GM23248 (cell line): ENCODE measurements at regions not wholly inside any gene's neighbourhood (a gene's known extent, or its start where the extent isn't known, plus 50 kb on each side); places are given as distances from the start of the nearest gene placed in this dataset.
A peak's percentile ranks its signal among the peaks of the same experiment; 100 is the strongest.

Experiments
- DNase-seq: peaks from one replicate; pipeline ENCODE4 v3.0.0-alpha.2; 2015
- H2AFZ ChIP-seq: fragments of 200-600 bp; sonication (generic); 2 replicates; pipeline ENCODE4 v1.6.1; 2016; ENCODE audit warnings: antibody characterized with exemption
- H3F3A ChIP-seq: fragments of 200-600 bp; sonication (generic); 2 replicates; pipeline ENCODE4 v1.6.1; 2016; ENCODE audit warnings: mild to moderate bottlenecking, antibody characterized with exemption, mixed run types; ENCODE audit not compliant: insufficient read depth
- H3K27ac ChIP-seq: fragments of 200-600 bp; sonication (generic); 2 replicates; pipeline ENCODE4 v1.5.1; 2016; ENCODE audit warnings: mild to moderate bottlenecking
- H3K27me3 ChIP-seq: fragments of 200-600 bp; sonication (generic); replicated peaks from 2 replicates; pipeline ENCODE4 v1.6.1; 2016; ENCODE audit warnings: mild to moderate bottlenecking; ENCODE audit not compliant: insufficient read depth
- H3K36me3 ChIP-seq: fragments of 200-600 bp; sonication (generic); 2 replicates; pipeline ENCODE4 v1.6.1; 2016; ENCODE audit warnings: low read depth, mild to moderate bottlenecking
- H3K4me1 ChIP-seq: fragments of 200-600 bp; sonication (generic); 2 replicates; pipeline ENCODE4 v1.6.1; 2016; ENCODE audit warnings: mild to moderate bottlenecking; ENCODE audit not compliant: insufficient read depth
- H3K4me2 ChIP-seq: fragments of 200-600 bp; sonication (generic); one replicate; pipeline ENCODE4 v1.6.1; 2016; ENCODE audit warnings: mild to moderate bottlenecking; ENCODE audit not compliant: unreplicated experiment
- H3K4me3 ChIP-seq: fragments of 200-600 bp; sonication (generic); 2 replicates; pipeline ENCODE4 v1.5.1; 2016; ENCODE audit warnings: mild to moderate bottlenecking
- H3K79me2 ChIP-seq: fragments of 200-600 bp; sonication (generic); 2 replicates; pipeline ENCODE4 v1.6.1; 2016; ENCODE audit warnings: mild to moderate bottlenecking; ENCODE audit not compliant: insufficient read depth
- H3K9ac ChIP-seq: fragments of 200-600 bp; sonication (generic); 2 replicates; pipeline ENCODE4 v1.6.1; 2016; ENCODE audit warnings: mild to moderate bottlenecking
- H3K9me2 ChIP-seq: fragments of 200-600 bp; sonication (generic); 2 replicates; pipeline ENCODE4 v1.6.1; 2016; ENCODE audit warnings: mixed run types, mild to moderate bottlenecking, moderate library complexity; ENCODE audit not compliant: insufficient read depth
- H3K9me3 ChIP-seq: fragments of 200-600 bp; sonication (generic); one replicate; pipeline ENCODE4 v1.6.1; 2017; ENCODE audit warnings: low read depth
- H4K20me1 ChIP-seq: fragments of 200-600 bp; sonication (generic); 2 replicates; pipeline ENCODE4 v1.6.0; 2016; ENCODE audit not compliant: insufficient read depth
- EZH2 ChIP-seq: fragments of 200-600 bp; sonication (generic); IDR thresholded peaks from 2 replicates; pipeline ENCODE4 v1.6.1; 2018; ENCODE audit warnings: antibody characterized with exemption, mild to moderate bottlenecking; ENCODE audit not compliant: insufficient read depth, poor library complexity, severe bottlenecking
- EZH2phosphoT487 ChIP-seq: fragments of 200-600 bp; sonication (generic); IDR thresholded peaks from 2 replicates; pipeline ENCODE4 v1.6.1; 2018; ENCODE audit warnings: antibody characterized with exemption, moderate library complexity, mild to moderate bottlenecking, low read depth; ENCODE audit not compliant: insufficient read depth
- WGBS, 2 experiments: methylation state at CpG; one replicate each; pipeline ENCODE4 v1.1.6; 2015 to 2017; ENCODE audit warnings: low lambda C conversion rate in 2 of 2, low coverage in 1 of 2; ENCODE audit errors: missing lambda C conversion rate in 2 of 2; 5-methylcytosine and 5-hydroxymethylcytosine counted together
- in situ Hi-C: fragments of 300-500 bp; cut with MboI; formaldehyde crosslinking; loops from 2 replicates; pipeline ENCODE4 v1.15.0; 2020

- H3K9ac ChIP-seq, result no peak overlapping the region
- no peak overlapping the region for H3K4me2 ChIP-seq
- H3K79me2 ChIP-seq, result no peaks in the 10 kb centered on the region
- no peaks in the 10 kb centered on the region for H3F3A ChIP-seq
- no peaks in the 10 kb centered on the region for H3K9me3 ChIP-seq
- no peaks in the 10 kb centered on the region for H4K20me1 ChIP-seq
- no peak overlapping the region for H3K27ac ChIP-seq
- H2AFZ ChIP-seq, result no peak overlapping the region
- no peaks in the 10 kb centered on the region for H3K36me3 ChIP-seq
- no peaks in the 10 kb centered on the region for H3K9me2 ChIP-seq
- no peaks in the 10 kb centered on the region for H3K4me1 ChIP-seq
- in situ Hi-C loops, result no loop called here
- WGBS, 2 experiments, result 33% methylated on average over 8 of the region's 8 CpGs
- DNase-seq, result peak; percentile 20
- H3K4me3 ChIP-seq, result no peak overlapping the region
- H3K27me3 ChIP-seq, result no peaks in the 10 kb centered on the region
- no peak for TF ChIP-seq EZH2phosphoT487
Observed at GRCh38 chr13:22062478-22063205, 391.8 kb downstream of the FGF9 start.

DNA sequence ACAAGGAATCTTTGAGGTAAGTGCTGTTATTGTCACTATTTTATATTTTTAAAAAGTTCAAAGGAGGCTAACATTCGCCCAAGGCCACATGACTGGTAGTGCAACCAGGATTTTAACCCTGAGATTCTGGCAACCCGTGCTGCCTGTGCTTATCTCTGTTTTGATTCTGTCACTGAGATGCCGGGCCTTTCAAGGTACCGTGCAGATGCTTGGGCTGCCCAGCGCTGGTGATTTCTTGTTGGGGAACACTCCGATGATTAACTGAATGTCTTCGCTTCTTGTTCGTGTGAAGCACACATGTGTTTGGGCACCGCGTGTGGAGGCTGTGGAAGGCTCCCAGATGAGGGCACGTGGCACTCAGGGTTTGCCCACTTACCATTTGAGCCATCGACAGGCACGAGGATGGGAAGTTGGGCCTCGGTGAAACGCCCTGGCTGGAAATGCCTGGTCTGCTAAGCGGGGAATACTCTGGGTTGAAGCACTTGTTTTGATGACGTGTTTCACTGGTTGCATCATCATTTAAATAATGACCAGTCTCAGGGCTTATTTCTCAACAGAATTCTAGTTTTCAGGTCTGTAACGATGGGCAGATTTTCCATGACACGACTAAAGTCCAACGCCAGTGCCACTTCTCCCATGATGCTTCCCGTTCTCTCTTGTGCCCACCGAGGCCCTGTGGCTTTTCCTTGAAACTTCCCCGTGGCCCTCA is 392.7 kb downstream of the FGF9 start:
- H3K4me2 ChIP-seq, result no peak overlapping the region
- no peak overlapping the region for H3K27ac ChIP-seq
- no peak overlapping the region for H2AFZ ChIP-seq
- no peaks in the 10 kb centered on the region for H4K20me1 ChIP-seq
- in situ Hi-C loops, result no loop called here
- H3K4me3 ChIP-seq, result no peak overlapping the region
- no peaks in the 10 kb centered on the region for H3K9me3 ChIP-seq
- no peaks in the 10 kb centered on the region for H3K36me3 ChIP-seq
- H3K4me1 ChIP-seq, result no peaks in the 10 kb centered on the region
- H3K79me2 ChIP-seq, result no peaks in the 10 kb centered on the region
- no peaks in the 10 kb centered on the region for H3K27me3 ChIP-seq
- no peak for DNase-seq
- H3K9me2 ChIP-seq, result no peaks in the 10 kb centered on the region
- H3F3A ChIP-seq, result no peaks in the 10 kb centered on the region
- 69 to 74% methylated on average over 23 of the region's 23 CpGs for WGBS, 2 experiments
- no peak overlapping the region for H3K9ac ChIP-seq
- no peak for TF ChIP-seq EZH2
- TF ChIP-seq EZH2phosphoT487, result no peak

- 59 to 61% methylated on average over 13 of the region's 13 CpGs for WGBS, 2 experiments
- no peaks in the 10 kb centered on the region for H4K20me1 ChIP-seq
- no peaks in the 10 kb centered on the region for H3K36me3 ChIP-seq
- no peak overlapping the region for H3K4me2 ChIP-seq
- no peak overlapping the region for H3K9ac ChIP-seq
- H3K27me3 ChIP-seq, result no peaks in the 10 kb centered on the region
- no peaks in the 10 kb centered on the region for H3K9me2 ChIP-seq
- H3K9me3 ChIP-seq, result no peaks in the 10 kb centered on the region
- in situ Hi-C loops, result no loop called here
- H3K4me1 ChIP-seq, result no peaks in the 10 kb centered on the region
- no peak for TF ChIP-seq EZH2
- TF ChIP-seq EZH2phosphoT487, result no peak
- no peak overlapping the region for H2AFZ ChIP-seq
- H3K4me3 ChIP-seq, result no peak overlapping the region
- no peak overlapping the region for H3K27ac ChIP-seq
- H3K79me2 ChIP-seq, result no peaks in the 10 kb centered on the region
- DNase-seq, result no peak
- no peaks in the 10 kb centered on the region for H3F3A ChIP-seq
Observed at GRCh38 chr13:22064854-22065620, 394.2 kb downstream of the FGF9 start.

GRCh38 chr13:22073718-22074117 is 402.8 kb downstream of the FGF9 start:
- Histone ChIP-seq H3K9me3 (no peaks in the 10 kb centered on the region), H3K9ac (no peak overlapping the region), H3K4me3 (no peak overlapping the region), H3K4me2 (no peak overlapping the region), H3K27ac (no peak overlapping the region), H3F3A (no peaks in the 10 kb centered on the region), H3K36me3 (no peaks in the 10 kb centered on the region), H2AFZ (no peak overlapping the region), H3K9me2 (no peaks in the 10 kb centered on the region), H3K79me2 (no peaks in the 10 kb centered on the region), H3K27me3 (no peaks in the 10 kb centered on the region), H4K20me1 (no peaks in the 10 kb centered on the region), H3K4me1 (no peaks in the 10 kb centered on the region)
- no peak for DNase-seq
- TF ChIP-seq EZH2phosphoT487 (no peak), EZH2 (no peak)
- 32 to 36% methylated on average over 5 of the region's 5 CpGs for WGBS, 2 experiments
- in situ Hi-C loops, result no loop called here
